ENCODE measurements at regions not wholly inside any gene's neighbourhood (a gene's known extent, or its start where the extent isn't known, plus 50 kb on each side); places are given as distances from the start of the nearest gene placed in this dataset.
A peak's percentile ranks its signal among the peaks of the same experiment; 100 is the strongest.

- DNase-seq (ENCODE audit: low read depth, low spot score): no peak
Observed at GRCh38 chr17:12369065-12369464, 296.6 kb upstream of the MYOCD start.

DNA sequence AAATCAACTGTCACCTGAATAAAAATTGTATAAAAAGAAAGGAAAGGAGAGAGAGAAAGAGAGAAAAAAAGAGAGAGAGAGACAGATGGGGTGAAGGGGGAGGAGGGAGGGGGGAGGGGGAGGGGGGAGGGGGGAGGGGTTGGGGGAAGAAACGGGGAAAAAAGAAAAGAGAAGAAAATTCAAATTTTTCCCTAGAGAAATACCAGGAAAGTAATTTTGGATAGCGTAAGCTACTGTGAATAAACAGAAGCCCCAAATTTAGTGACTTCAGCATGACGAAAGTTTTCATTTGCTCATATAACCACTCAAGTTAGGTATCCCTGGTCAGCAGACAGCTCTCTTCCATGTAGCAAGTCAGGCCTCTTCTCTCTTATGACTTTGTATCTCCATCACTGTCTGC is 289.4 kb upstream of the MYOCD start:
- DNase-seq (ENCODE audit: low read depth, low spot score): no peak

DNA sequence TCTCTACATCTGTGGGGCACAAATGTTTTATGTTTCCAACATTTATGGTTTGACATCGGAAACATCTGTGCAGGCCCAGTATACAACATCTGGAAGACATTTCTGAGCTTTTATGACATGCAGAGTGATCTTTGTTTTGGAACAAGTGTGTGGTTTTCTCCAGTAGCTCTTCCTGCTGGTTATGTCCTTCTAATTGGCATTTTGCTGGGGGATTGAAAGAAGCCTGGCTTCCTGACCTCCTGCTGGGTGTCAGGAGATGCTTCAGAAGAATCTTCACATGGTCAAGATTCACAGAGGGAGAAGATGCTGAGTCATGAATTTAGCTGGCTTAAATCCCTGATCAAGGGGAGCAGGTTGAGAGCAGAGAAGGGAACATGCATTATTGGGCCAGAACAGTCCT is 279.5 kb upstream of the MYOCD start:
- DNase-seq (ENCODE audit: low read depth, low spot score): peak; percentile 84

- no peak for DNase-seq (ENCODE audit: low read depth, low spot score)
Observed at GRCh38 chr17:12388226-12388625, 277.5 kb upstream of the MYOCD start.

- DNase-seq (ENCODE audit: low read depth, low spot score): no peak
Observed at GRCh38 chr17:12389421-12389820, 276.3 kb upstream of the MYOCD start.

- DNase-seq (ENCODE audit: low read depth, low spot score): no peak
Observed at GRCh38 chr17:12390631-12391030, 275.1 kb upstream of the MYOCD start.

DNA sequence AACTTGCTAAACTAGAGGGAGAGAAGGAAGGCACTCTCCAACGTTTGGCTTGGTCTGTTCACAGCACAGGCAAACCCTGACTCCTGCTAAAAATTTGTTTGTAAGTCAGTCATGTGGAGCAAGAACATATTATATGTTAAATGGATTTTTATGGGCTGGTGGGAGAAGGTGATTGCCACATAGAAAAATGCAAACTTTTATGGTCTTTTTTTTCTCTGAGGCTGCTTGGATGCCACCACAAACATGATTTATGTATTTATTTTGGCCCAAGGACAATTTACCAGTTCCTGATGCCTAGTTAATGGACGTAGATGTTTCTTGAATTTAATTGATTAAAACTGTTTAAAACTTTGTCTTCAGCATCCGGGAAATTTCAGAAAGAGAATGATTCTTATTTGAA is 274.2 kb upstream of the MYOCD start:
- no peak for DNase-seq (ENCODE audit: low read depth, low spot score)

DNA sequence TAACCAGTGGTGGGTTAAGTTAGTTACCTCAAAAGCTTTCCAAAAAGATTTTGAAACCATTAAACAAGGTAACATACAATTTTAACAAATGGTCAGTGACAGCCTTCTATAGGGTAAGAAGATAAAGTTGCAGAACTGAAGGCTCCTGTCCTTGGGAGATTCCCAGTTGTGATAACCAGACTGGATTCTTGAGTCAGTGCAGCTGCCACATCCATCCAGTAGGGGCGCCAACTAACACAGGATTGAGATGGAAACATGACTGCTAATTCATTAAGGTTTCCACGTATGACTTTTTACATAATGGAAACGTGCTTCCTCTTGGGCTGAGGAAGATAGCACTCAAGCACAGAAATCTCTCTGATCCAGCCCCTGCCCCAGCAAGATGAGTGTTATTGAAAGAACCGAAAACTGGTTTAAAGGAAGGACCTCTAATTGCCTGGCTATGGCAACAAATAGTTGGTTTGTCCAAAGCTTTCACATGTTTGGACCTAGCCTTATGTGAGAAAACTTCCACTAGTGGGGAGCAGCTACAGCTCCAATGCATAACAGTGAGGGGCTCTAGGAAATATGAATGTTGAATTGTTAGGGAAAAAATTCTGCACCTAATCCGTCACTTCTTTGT is 269.8 kb upstream of the MYOCD start:
- DNase-seq (ENCODE audit: low read depth, low spot score): no peak

GRCh38 chr17:12398441-12399051 is 267.1 kb upstream of the MYOCD start:
- DNase-seq (ENCODE audit: low read depth, low spot score): no peak

GRCh38 chr17:12402963-12403622 is 262.6 kb upstream of the MYOCD start:
- no peak for DNase-seq (ENCODE audit: low read depth, low spot score)

DNA sequence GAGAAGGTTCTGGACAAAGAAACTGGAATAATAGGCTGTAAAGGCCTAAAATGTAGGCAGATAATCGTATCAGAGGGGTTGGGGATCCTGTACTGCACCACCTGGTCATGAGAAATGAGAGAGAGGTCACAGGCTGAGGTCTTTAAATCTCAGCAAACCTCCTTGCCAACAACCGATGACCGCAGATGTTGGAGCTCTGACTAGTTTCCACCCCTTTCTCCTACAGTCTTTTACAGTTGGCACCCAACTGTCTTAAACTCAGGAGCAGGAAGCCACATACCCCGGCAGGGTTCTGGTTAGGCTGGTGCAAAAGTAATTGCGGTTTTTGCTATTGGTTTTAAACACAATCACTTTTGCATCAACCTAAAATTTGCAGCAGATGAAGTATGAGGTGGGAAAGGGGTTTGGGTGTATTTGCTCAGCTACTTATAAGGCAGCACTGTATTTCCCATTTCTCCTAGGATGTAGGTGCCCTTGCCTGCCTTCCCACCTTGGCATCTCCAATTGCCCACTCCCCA is 261.8 kb upstream of the MYOCD start:
- no peak for DNase-seq (ENCODE audit: low read depth, low spot score)

DNA sequence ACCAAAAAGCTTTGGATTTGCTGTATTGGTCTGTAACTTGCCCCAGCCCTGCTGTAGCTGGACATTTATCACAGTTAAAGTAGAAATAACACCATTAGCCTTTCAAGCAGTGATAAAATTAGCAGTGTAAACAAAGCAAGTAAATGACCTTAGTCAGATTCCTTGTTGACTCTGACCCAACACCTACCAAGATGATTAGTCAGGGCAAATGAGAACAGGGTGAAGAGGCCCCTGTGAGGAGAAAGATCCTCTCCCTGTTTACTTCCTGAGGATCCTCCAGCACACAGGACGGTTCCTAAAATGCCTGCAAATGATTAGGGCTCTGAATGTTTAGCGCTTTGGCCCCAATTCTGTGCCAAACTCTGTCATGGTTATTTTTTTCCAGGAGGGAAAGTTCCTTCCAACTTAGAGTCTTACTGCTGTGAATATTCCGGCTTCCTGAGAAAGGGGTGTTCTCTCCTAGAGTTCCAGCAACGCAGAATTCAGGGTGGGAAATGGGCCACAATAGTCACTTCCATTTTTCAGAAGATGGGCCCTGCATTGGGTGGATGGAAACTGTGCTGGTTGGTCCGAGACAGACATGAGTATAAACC is 259.0 kb upstream of the MYOCD start:
- DNase-seq (ENCODE audit: low read depth, low spot score): no peak

- no peak for DNase-seq (ENCODE audit: low read depth, low spot score)
Observed at GRCh38 chr17:12407495-12408252, 258.0 kb upstream of the MYOCD start.

DNA sequence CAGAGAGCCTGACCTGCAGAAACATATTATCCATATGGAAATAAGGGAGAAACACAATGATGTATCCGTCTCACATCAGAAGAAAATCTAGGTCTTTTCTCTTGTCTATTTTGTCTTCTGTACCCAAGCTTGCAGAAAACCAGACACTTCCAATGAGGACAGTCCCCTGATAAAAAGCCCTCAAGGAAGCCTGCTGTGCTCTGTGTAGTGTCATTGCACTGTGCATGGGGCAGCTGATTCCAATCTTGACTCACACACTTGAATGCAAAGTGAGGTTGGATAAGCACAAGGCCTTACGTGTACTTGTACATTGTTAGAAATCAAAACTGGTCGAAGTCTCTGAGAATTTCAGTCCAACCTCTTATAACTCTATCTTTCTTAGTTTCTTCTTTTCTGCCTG is 256.6 kb upstream of the MYOCD start:
- DNase-seq (ENCODE audit: low read depth, low spot score): no peak

GRCh38 chr17:12410717-12411116 is 255.0 kb upstream of the MYOCD start:
- no peak for DNase-seq (ENCODE audit: low read depth, low spot score)

GRCh38 chr17:12415031-12415430 is 250.7 kb upstream of the MYOCD start:
- no peak for DNase-seq (ENCODE audit: low read depth, low spot score)

DNA sequence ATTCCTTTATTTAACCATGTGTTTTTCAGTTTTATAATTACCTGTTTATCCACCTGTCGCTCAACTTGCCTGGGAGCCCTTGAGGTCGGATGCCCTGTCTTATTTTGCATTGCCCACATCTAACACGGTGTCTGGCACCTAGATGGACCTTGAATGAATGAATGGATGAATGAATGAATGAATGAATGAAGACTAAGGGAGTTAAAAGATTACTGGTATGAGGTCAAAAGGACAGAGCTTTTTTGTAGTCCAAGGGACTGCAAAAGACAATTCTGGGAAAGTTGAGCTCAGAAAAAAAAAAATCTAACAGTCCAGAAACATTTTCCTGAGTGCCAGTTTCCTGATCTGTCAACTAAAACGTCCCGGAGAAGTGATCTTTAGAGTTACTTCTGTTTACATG is 244.6 kb upstream of the MYOCD start:
- DNase-seq (ENCODE audit: low read depth, low spot score): no peak

DNA sequence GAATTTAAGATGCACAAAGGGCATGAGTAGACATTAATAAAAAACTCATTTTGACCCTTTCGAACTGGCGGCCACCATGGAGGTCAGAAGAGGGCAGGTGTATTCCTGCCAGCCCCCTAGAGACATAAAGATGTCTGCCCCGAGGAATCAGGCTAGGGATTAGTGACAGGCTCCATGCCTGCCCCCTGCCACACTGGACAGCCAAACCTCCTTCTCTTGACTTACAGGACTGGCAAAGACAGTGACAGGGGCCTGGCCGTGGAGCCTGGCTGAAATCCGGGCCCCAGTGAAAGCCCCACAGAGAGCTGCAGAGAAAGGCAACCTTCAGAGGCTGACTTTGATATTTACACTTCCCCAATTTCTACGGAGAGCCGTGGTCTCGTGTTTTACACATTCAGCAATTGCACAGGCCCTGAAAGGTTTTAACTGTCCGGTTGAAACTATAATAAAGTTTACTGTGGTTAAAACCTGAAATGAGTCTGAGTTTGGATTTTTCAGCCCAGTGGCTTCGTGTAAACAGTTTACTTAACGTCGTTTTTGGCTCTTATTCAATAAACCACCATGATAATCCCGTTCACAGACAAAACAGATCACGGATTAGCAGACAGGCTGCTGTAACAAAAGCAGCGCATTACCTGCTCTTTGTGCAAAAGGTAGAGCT is 243.9 kb upstream of the MYOCD start:
- DNase-seq (ENCODE audit: low read depth, low spot score): no peak

- DNase-seq (ENCODE audit: low read depth, low spot score): no peak
Observed at GRCh38 chr17:12422651-12423050, 243.0 kb upstream of the MYOCD start.

DNA sequence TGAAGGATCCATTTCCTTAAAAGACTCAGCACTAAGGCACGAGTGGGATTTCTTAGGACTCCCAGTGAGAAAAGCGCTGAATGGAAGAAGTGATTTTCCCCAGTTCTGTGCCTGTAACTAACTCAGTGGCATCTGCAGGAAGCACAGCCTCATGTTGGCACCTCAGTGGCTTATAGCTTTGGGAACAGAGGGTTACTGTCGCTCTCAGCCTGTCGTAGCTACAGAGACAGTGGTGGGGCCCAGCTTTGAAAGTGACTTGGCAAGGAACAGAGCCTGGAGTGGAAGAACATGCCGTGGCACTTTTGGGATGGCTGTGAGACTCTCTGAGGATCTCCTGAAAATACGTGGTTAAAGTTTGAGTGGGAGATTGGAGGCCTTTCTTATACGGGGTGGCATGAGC is 242.4 kb upstream of the MYOCD start:
- no peak for DNase-seq (ENCODE audit: low read depth, low spot score)

- DNase-seq (ENCODE audit: low read depth, low spot score): no peak
Observed at GRCh38 chr17:12429116-12429515, 236.6 kb upstream of the MYOCD start.
